Osteocyte (in vitro differentiated cells): ENCODE measurements at regions not wholly inside any gene's neighbourhood (a gene's known extent, or its start where the extent isn't known, plus 50 kb on each side); places are given as distances from the start of the nearest gene placed in this dataset.

Experiments
- DNase-seq: peaks from one replicate; pipeline ENCODE4 v3.0.0; 2021; ENCODE audit warnings: mixed read lengths; ENCODE audit not compliant: unreplicated experiment; ENCODE audit errors: extremely low spot score
- H3K27ac Mint-ChIP-seq: one replicate; pipeline ENCODE4 v1.8.0; 2021; ENCODE audit warnings: mild to moderate bottlenecking, mixed read lengths; ENCODE audit not compliant: unreplicated experiment
- H3K27me3 Mint-ChIP-seq: one replicate; pipeline ENCODE4 v1.8.0; 2021; ENCODE audit warnings: mixed read lengths; ENCODE audit not compliant: unreplicated experiment
- H3K36me3 Mint-ChIP-seq: one replicate; pipeline ENCODE4 v1.8.0; 2021; ENCODE audit warnings: mixed read lengths; ENCODE audit not compliant: unreplicated experiment
- H3K4me1 Mint-ChIP-seq: one replicate; pipeline ENCODE4 v1.8.0; 2021; ENCODE audit warnings: mixed read lengths; ENCODE audit not compliant: unreplicated experiment
- H3K4me3 Mint-ChIP-seq: one replicate; pipeline ENCODE4 v1.8.0; 2021; ENCODE audit warnings: mild to moderate bottlenecking, moderate library complexity, mixed read lengths; ENCODE audit not compliant: unreplicated experiment
- H3K9me3 Mint-ChIP-seq: one replicate; pipeline ENCODE4 v1.8.0; 2021; ENCODE audit warnings: mixed read lengths; ENCODE audit not compliant: unreplicated experiment
- CTCF ChIP-seq: fragments of 200-600 bp; sonication (generic); IDR thresholded peaks from 2 replicates; pipeline ENCODE4 v1.5.0; 2021; ENCODE audit warnings: antibody characterized with exemption, mild to moderate bottlenecking, moderate library complexity

GRCh38 chr17:71180801-71181385 lies 939.9 kb upstream of the SOX9 start:
- H3K4me1 Mint-ChIP-seq, result peaks cover 7% of the 10 kb centered on the region
- no peak for TF ChIP-seq CTCF
- no peaks in the 10 kb centered on the region for H3K9me3 Mint-ChIP-seq
- H3K4me3 Mint-ChIP-seq, result no peak overlapping the region
- no peaks in the 10 kb centered on the region for H3K36me3 Mint-ChIP-seq
- no peak for DNase-seq
- H3K27ac Mint-ChIP-seq, result peak overlapping the region; percentile 59
- no peaks in the 10 kb centered on the region for H3K27me3 Mint-ChIP-seq

GRCh38 chr17:71183066-71183660 lies 937.7 kb upstream of the SOX9 start:
- Mint-ChIP-seq H3K36me3 (no peaks in the 10 kb centered on the region), H3K4me1 (peaks cover 7% of the 10 kb centered on the region), H3K4me3 (no peak overlapping the region), H3K27me3 (no peaks in the 10 kb centered on the region), H3K27ac (no peak overlapping the region), H3K9me3 (no peaks in the 10 kb centered on the region)
- no peak for TF ChIP-seq CTCF
- no peak for DNase-seq

GRCh38 chr17:71184716-71185115 lies 936.1 kb upstream of the SOX9 start:
- no peak for TF ChIP-seq CTCF
- Mint-ChIP-seq H3K4me3 (no peak overlapping the region), H3K36me3 (no peaks in the 10 kb centered on the region)

GRCh38 chr17:71187145-71187878 lies 933.5 kb upstream of the SOX9 start:
- no peak overlapping the region for H3K4me3 Mint-ChIP-seq
- H3K27ac Mint-ChIP-seq, result no peak overlapping the region
- H3K4me1 Mint-ChIP-seq, result peaks cover 11% of the 10 kb centered on the region
- DNase-seq, result no peak
- H3K9me3 Mint-ChIP-seq, result no peaks in the 10 kb centered on the region
- TF ChIP-seq CTCF, result no peak
- H3K36me3 Mint-ChIP-seq, result no peaks in the 10 kb centered on the region
- no peaks in the 10 kb centered on the region for H3K27me3 Mint-ChIP-seq

More at GRCh38 chr17:71184716-71185115, 936.1 kb upstream of the SOX9 start:
- peaks cover 18% of the 10 kb centered on the region for H3K4me1 Mint-ChIP-seq
- H3K9me3 Mint-ChIP-seq, result no peaks in the 10 kb centered on the region
- H3K27ac Mint-ChIP-seq, result no peak overlapping the region
- H3K27me3 Mint-ChIP-seq, result no peaks in the 10 kb centered on the region
- no peak for DNase-seq

GRCh38 chr17:71188811-71189492 lies 931.9 kb upstream of the SOX9 start:
- Mint-ChIP-seq H3K27ac (no peak overlapping the region), H3K9me3 (no peaks in the 10 kb centered on the region), H3K36me3 (no peaks in the 10 kb centered on the region), H3K4me1 (peaks cover 11% of the 10 kb centered on the region), H3K27me3 (no peaks in the 10 kb centered on the region), H3K4me3 (no peak overlapping the region)
- no peak for DNase-seq
- TF ChIP-seq CTCF, result no peak
